NT2/D1 (cell line): ENCODE measurements at regions not wholly inside any gene's neighbourhood (a gene's known extent, or its start where the extent isn't known, plus 50 kb on each side); places are given as distances from the start of the nearest gene placed in this dataset.

ENCODE experiments used
- DNase-seq: peaks from one replicate; pipeline ENCODE4 v3.0.0-alpha.2; 2011; ENCODE audit warnings: low read depth, low spot score
- H3K27me3 ChIP-seq: 2 replicates; pipeline ENCODE4 v1.6.0; 2011; ENCODE audit warnings: mild to moderate bottlenecking; ENCODE audit not compliant: insufficient read length, insufficient read depth
- H3K36me3 ChIP-seq: 2 replicates; pipeline ENCODE4 v1.6.1; 2011; ENCODE audit warnings: mild to moderate bottlenecking, low read length, mixed read lengths; ENCODE audit not compliant: insufficient read depth, insufficient read length
- H3K4me1 ChIP-seq: 2 replicates; pipeline ENCODE4 v1.5.1; 2011; ENCODE audit not compliant: insufficient read depth, insufficient read length
- H3K4me3 ChIP-seq: 2 replicates; pipeline ENCODE4 v1.5.1; 2011; ENCODE audit warnings: low read depth; ENCODE audit not compliant: insufficient read length
- H3K9ac ChIP-seq: 2 replicates; pipeline ENCODE4 v1.6.0; 2011; ENCODE audit warnings: low read depth; ENCODE audit not compliant: insufficient read length
- H3K9me3 ChIP-seq: 2 replicates; pipeline ENCODE4 v1.5.1; 2011; ENCODE audit warnings: mild to moderate bottlenecking, low read length; ENCODE audit not compliant: insufficient read depth
- SUZ12 ChIP-seq: IDR thresholded peaks from 2 replicates; pipeline ENCODE4 v1.6.1; 2011; ENCODE audit not compliant: insufficient read length, insufficient read depth; ENCODE audit errors: extremely low read depth
- YY1 ChIP-seq: IDR thresholded peaks from 2 replicates; pipeline ENCODE4 v1.6.1; 2011; ENCODE audit not compliant: insufficient read length, insufficient read depth
- ZNF274 ChIP-seq: IDR thresholded peaks from 2 replicates; pipeline ENCODE4 v1.6.1; 2011; ENCODE audit warnings: mild to moderate bottlenecking, low read depth, low read length

GRCh38 chr2:55995211-55995610 lies 71.6 kb upstream of the EFEMP1 start:
- no peak for TF ChIP-seq SUZ12
- TF ChIP-seq ZNF274 = no peak
- no peak for TF ChIP-seq YY1
- Histone ChIP-seq H3K4me3 (no peak overlapping the region), H3K4me1 (no peaks in the 10 kb centered on the region), H3K36me3 (no peaks in the 10 kb centered on the region), H3K27me3 (no peaks in the 10 kb centered on the region), H3K9ac (no peak overlapping the region), H3K9me3 (no peaks in the 10 kb centered on the region)
- DNase-seq = no peak

- H3K36me3 ChIP-seq = no peaks in the 10 kb centered on the region
- no peaks in the 10 kb centered on the region for H3K27me3 ChIP-seq
- no peak for DNase-seq
- H3K9ac ChIP-seq = no peak overlapping the region
- TF ChIP-seq YY1 (no peak), SUZ12 (no peak), ZNF274 (no peak)
- no peaks in the 10 kb centered on the region for H3K9me3 ChIP-seq
- no peak overlapping the region for H3K4me3 ChIP-seq
- H3K4me1 ChIP-seq = no peaks in the 10 kb centered on the region
These were observed 72.3 kb upstream of the EFEMP1 start for GRCh38 chr2:55995902-55996301.

GRCh38 chr2:55999231-55999630 lies 75.6 kb upstream of the EFEMP1 start:
- H3K4me1 ChIP-seq = no peaks in the 10 kb centered on the region
- no peak overlapping the region for H3K9ac ChIP-seq
- H3K36me3 ChIP-seq = no peaks in the 10 kb centered on the region
- H3K9me3 ChIP-seq = no peaks in the 10 kb centered on the region
- no peak for DNase-seq
- no peak overlapping the region for H3K4me3 ChIP-seq
- no peaks in the 10 kb centered on the region for H3K27me3 ChIP-seq
- no peak for TF ChIP-seq YY1
- TF ChIP-seq SUZ12 = no peak
- no peak for TF ChIP-seq ZNF274

GRCh38 chr2:55999790-56000189 lies 76.2 kb upstream of the EFEMP1 start:
- H3K4me1 ChIP-seq = no peaks in the 10 kb centered on the region
- no peak for TF ChIP-seq YY1
- TF ChIP-seq ZNF274 = no peak
- TF ChIP-seq SUZ12 = no peak
- H3K36me3 ChIP-seq = no peaks in the 10 kb centered on the region
- no peak overlapping the region for H3K9ac ChIP-seq
- no peaks in the 10 kb centered on the region for H3K9me3 ChIP-seq
- H3K4me3 ChIP-seq = no peak overlapping the region
- H3K27me3 ChIP-seq = no peaks in the 10 kb centered on the region
- DNase-seq = no peak

GRCh38 chr2:56001947-56002346 lies 78.4 kb upstream of the EFEMP1 start:
- Histone ChIP-seq H3K9ac (no peak overlapping the region), H3K4me1 (no peaks in the 10 kb centered on the region), H3K36me3 (no peaks in the 10 kb centered on the region), H3K4me3 (no peak overlapping the region), H3K9me3 (no peaks in the 10 kb centered on the region), H3K27me3 (no peaks in the 10 kb centered on the region)
- DNase-seq = no peak
- TF ChIP-seq YY1 = no peak
- no peak for TF ChIP-seq SUZ12
- TF ChIP-seq ZNF274 = no peak

GRCh38 chr2:56008661-56009431 lies 85.3 kb upstream of the EFEMP1 start:
- no peaks in the 10 kb centered on the region for H3K27me3 ChIP-seq
- H3K9ac ChIP-seq = no peak overlapping the region
- DNase-seq = peak; percentile 49
- no peaks in the 10 kb centered on the region for H3K9me3 ChIP-seq
- no peak overlapping the region for H3K4me3 ChIP-seq
- TF ChIP-seq SUZ12 = no peak
- TF ChIP-seq ZNF274 = no peak
- TF ChIP-seq YY1 = no peak
- no peaks in the 10 kb centered on the region for H3K36me3 ChIP-seq
- no peaks in the 10 kb centered on the region for H3K4me1 ChIP-seq

GRCh38 chr2:56009758-56010458 lies 86.3 kb upstream of the EFEMP1 start:
- DNase-seq = no peak
- no peak overlapping the region for H3K9ac ChIP-seq
- H3K27me3 ChIP-seq = no peaks in the 10 kb centered on the region

More at GRCh38 chr2:56009758-56010458, 86.3 kb upstream of the EFEMP1 start:
- Histone ChIP-seq H3K36me3 (no peaks in the 10 kb centered on the region), H3K9me3 (no peaks in the 10 kb centered on the region), H3K4me3 (no peak overlapping the region), H3K4me1 (no peaks in the 10 kb centered on the region)
- no peak for TF ChIP-seq ZNF274
- TF ChIP-seq YY1 = no peak
- TF ChIP-seq SUZ12 = no peak
